ENCODE measurements at regions not wholly inside any gene's neighbourhood (a gene's known extent, or its start where the extent isn't known, plus 50 kb on each side); places are given as distances from the start of the nearest gene placed in this dataset.

DNA sequence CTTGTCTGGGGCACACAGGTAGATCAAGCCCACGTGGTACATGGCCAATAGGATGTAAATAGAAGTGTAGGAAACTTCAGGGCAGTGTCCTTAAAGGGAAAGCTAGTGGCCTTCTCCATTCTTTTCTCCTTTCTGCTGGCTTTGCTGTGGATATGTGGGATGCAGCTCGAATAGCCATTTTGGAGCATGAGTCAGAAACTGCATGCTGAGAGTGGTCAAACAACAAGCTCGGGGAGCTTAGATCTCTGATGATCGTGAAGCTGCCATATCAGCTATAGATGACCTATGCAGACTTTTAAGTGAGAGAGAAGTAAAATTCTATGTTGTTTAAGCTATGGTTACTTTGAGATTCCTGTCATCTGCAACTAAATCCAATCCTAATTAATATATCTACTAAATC, 241.3 kb upstream of the DAAM1 start:
- DNase-seq (ENCODE audit: low read depth, low spot score) = no peak
- H3K4me1 Mint-ChIP-seq = peaks cover 21% of the 10 kb centered on the region
- peaks cover 5% of the 10 kb centered on the region for H3K9me3 Mint-ChIP-seq

GRCh38 chr14:58947814-58948445, 240.5 kb upstream of the DAAM1 start:
- TF ChIP-seq, protein P1, sequence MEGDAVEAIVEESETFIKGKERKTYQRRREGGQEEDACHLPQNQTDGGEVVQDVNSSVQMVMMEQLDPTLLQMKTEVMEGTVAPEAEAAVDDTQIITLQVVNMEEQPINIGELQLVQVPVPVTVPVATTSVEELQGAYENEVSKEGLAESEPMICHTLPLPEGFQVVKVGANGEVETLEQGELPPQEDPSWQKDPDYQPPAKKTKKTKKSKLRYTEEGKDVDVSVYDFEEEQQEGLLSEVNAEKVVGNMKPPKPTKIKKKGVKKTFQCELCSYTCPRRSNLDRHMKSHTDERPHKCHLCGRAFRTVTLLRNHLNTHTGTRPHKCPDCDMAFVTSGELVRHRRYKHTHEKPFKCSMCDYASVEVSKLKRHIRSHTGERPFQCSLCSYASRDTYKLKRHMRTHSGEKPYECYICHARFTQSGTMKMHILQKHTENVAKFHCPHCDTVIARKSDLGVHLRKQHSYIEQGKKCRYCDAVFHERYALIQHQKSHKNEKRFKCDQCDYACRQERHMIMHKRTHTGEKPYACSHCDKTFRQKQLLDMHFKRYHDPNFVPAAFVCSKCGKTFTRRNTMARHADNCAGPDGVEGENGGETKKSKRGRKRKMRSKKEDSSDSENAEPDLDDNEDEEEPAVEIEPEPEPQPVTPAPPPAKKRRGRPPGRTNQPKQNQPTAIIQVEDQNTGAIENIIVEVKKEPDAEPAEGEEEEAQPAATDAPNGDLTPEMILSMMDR (conservative IDR thresholded peaks at IDR 0.05) = no peak
- Mint-ChIP-seq H3K36me3 (ENCODE audit: low read depth) (no peaks in the 10 kb centered on the region), H3K9me3 (peaks cover 7% of the 10 kb centered on the region), H3K4me1 (peaks cover 21% of the 10 kb centered on the region), H3K27ac (ENCODE audit: unreplicated experiment) (no peak overlapping the region), H3K27me3 (ENCODE audit: low read depth) (no peaks in the 10 kb centered on the region), H3K4me3 (no peak overlapping the region)
- peak; percentile 15 for DNase-seq (ENCODE audit: low read depth, low spot score)

More for the DNA sequence above, 241.3 kb upstream of the DAAM1 start:
- no peaks in the 10 kb centered on the region for H3K27me3 Mint-ChIP-seq (ENCODE audit: low read depth)
- no peak overlapping the region for H3K4me3 Mint-ChIP-seq
- H3K27ac Mint-ChIP-seq (ENCODE audit: unreplicated experiment) = no peak overlapping the region
- TF ChIP-seq, protein P1 (conservative IDR thresholded peaks at IDR 0.05) = no peak
- no peaks in the 10 kb centered on the region for H3K36me3 Mint-ChIP-seq (ENCODE audit: low read depth)

- peaks cover 3% of the 10 kb centered on the region for H3K36me3 Mint-ChIP-seq (ENCODE audit: low read depth)
- peaks cover 7% of the 10 kb centered on the region for H3K9me3 Mint-ChIP-seq
- TF ChIP-seq, protein P1 (conservative IDR thresholded peaks at IDR 0.05) = no peak
- no peak for DNase-seq (ENCODE audit: low read depth, low spot score)
- H3K27me3 Mint-ChIP-seq (ENCODE audit: low read depth) = no peaks in the 10 kb centered on the region
- H3K27ac Mint-ChIP-seq (ENCODE audit: unreplicated experiment) = no peak overlapping the region
- H3K4me3 Mint-ChIP-seq = no peak overlapping the region
- peaks cover 19% of the 10 kb centered on the region for H3K4me1 Mint-ChIP-seq
Observed at GRCh38 chr14:58950555-58950954, 237.9 kb upstream of the DAAM1 start.

DNA sequence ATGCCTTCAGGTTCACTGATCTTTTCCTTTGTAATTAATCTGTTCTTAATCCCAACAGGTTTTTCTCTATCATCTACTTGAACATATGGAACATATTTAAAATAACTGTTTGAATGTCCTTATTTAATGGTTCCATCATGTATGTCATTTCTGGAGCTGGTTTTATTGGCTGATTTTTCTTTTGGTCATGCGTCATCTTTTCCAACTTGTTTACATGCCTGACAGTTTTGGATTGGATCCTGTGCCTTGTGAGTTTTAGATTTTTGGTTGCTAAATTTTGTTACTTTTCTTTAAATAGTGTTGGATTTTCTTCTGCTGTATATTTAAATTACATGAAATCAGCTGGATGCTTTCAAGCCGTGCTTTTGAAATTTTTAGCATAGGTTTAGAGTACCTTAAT, 237.3 kb upstream of the DAAM1 start:
- peaks cover 3% of the 10 kb centered on the region for H3K36me3 Mint-ChIP-seq (ENCODE audit: low read depth)
- peaks cover 25% of the 10 kb centered on the region for H3K4me1 Mint-ChIP-seq
- H3K27me3 Mint-ChIP-seq (ENCODE audit: low read depth) = no peaks in the 10 kb centered on the region
- no peak for DNase-seq (ENCODE audit: low read depth, low spot score)
- H3K9me3 Mint-ChIP-seq = peaks cover 7% of the 10 kb centered on the region
- TF ChIP-seq, protein P1 (conservative IDR thresholded peaks at IDR 0.05) = no peak
- H3K4me3 Mint-ChIP-seq = no peak overlapping the region
- H3K27ac Mint-ChIP-seq (ENCODE audit: unreplicated experiment) = no peak overlapping the region

GRCh38 chr14:58954052-58954451, 234.4 kb upstream of the DAAM1 start:
- Mint-ChIP-seq H3K9me3 (peaks cover 7% of the 10 kb centered on the region), H3K36me3 (ENCODE audit: low read depth) (peaks cover 3% of the 10 kb centered on the region), H3K4me3 (no peak overlapping the region), H3K27ac (ENCODE audit: unreplicated experiment) (no peak overlapping the region), H3K27me3 (ENCODE audit: low read depth) (no peaks in the 10 kb centered on the region), H3K4me1 (peaks cover 17% of the 10 kb centered on the region)
- DNase-seq (ENCODE audit: low read depth, low spot score) = no peak
- TF ChIP-seq, protein P1 (conservative IDR thresholded peaks at IDR 0.05) = no peak

All from neural crest cell (in vitro differentiated cells).